WI38 (cell line): ENCODE measurements at regions not wholly inside any gene's neighbourhood (a gene's known extent, or its start where the extent isn't known, plus 50 kb on each side); places are given as distances from the start of the nearest gene placed in this dataset.

Source experiments
- H3K4me3 ChIP-seq: 2 replicates; pipeline ENCODE4 v1.5.1; 2011; ENCODE audit warnings: low read depth, mild to moderate bottlenecking, control low read depth, low read length
- TF ChIP-seq, protein P1 (sequence below): IDR thresholded peaks from 2 replicates; pipeline ENCODE4 v1.5.1; 2012; ENCODE audit warnings: low read depth, mild to moderate bottlenecking, control low read depth, low read length

DNA sequence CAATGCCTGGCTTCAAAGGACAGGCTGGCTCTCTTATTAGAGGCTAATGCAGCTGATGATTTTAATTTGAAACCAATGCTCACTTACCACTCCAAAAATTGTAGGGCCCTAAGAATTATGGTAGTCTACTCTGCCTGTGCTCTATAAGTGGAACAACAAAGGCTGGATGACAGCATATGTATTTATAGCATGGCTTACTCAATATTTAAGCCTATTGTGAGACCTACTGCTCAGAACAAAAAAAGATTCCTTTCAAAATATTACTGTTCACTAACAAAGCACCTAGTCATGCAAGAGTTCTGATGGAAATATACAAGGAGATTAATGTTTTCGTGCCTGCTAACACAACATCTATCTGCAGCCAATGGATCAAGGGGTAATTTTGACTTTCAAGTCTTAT lies 73.8 kb upstream of the DUSP10 start:
- TF ChIP-seq, protein P1, sequence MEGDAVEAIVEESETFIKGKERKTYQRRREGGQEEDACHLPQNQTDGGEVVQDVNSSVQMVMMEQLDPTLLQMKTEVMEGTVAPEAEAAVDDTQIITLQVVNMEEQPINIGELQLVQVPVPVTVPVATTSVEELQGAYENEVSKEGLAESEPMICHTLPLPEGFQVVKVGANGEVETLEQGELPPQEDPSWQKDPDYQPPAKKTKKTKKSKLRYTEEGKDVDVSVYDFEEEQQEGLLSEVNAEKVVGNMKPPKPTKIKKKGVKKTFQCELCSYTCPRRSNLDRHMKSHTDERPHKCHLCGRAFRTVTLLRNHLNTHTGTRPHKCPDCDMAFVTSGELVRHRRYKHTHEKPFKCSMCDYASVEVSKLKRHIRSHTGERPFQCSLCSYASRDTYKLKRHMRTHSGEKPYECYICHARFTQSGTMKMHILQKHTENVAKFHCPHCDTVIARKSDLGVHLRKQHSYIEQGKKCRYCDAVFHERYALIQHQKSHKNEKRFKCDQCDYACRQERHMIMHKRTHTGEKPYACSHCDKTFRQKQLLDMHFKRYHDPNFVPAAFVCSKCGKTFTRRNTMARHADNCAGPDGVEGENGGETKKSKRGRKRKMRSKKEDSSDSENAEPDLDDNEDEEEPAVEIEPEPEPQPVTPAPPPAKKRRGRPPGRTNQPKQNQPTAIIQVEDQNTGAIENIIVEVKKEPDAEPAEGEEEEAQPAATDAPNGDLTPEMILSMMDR = no peak
- H3K4me3 ChIP-seq = no peak overlapping the region

- TF ChIP-seq, protein P1 = no peak
- no peak overlapping the region for H3K4me3 ChIP-seq
These were observed 72.0 kb upstream of the DUSP10 start for GRCh38 chr1:221813887-221814286.

- no peak overlapping the region for H3K4me3 ChIP-seq
- TF ChIP-seq, protein P1 = no peak
These were observed 71.2 kb upstream of the DUSP10 start for GRCh38 chr1:221812905-221813597.

DNA sequence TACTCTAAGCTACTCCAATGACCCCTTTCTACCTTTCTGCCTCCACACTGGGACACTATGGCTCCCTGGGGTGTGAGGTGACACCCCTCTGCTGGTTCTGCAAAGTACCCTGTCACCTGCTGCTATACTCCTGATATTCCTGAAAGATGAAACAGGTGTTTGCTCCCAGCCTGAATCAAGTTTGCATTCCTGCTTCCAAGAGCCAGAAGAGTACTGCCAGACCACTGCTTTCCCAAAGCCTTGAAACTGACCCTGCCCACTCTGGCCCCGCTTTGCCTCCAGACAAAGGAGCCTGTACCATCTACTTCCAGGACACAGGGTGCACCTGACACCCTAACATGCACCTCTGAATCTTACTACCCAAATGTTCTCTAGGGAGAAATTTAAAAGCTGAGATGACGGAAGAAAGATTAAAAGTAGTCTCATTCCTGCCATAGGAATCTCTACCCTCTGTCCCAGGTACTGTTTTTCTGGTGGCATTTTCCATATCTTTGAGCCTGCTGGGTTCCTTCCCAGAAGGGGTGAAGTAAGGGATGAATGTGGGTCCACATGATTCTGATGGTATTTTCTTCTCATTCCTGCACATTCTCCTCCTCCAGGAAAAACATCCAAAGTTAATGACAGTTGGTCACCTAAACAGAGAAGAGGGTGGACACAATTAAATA lies 70.3 kb upstream of the DUSP10 start:
- TF ChIP-seq, protein P1 = no peak
- H3K4me3 ChIP-seq = no peak overlapping the region

GRCh38 chr1:221810406-221810805 lies 68.5 kb upstream of the DUSP10 start:
- no peak overlapping the region for H3K4me3 ChIP-seq
- TF ChIP-seq, protein P1 = no peak

GRCh38 chr1:221809091-221810029 lies 67.5 kb upstream of the DUSP10 start:
- no peak overlapping the region for H3K4me3 ChIP-seq
- TF ChIP-seq, protein P1 = no peak

DNA sequence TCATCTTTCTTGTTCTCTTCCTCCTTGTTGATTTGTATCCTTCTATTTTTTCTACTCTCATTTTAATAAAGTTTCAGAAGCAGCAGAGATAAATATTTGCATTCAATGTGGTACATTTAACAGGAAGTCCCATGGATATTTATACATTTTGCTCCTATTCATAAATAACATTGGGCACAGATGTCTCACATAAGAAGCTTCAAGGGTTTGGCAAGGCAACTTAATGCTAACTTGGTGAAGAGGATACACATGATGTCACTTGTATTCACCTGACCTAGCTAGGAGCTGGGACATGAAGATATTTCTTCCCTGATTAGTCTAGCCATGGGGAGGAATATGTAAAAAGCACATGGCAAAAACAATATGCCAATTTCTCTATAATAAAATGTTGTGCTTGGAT lies 65.1 kb upstream of the DUSP10 start:
- no peak overlapping the region for H3K4me3 ChIP-seq
- TF ChIP-seq, protein P1 = no peak
